HepG2 (cell line): ENCODE measurements at regions not wholly inside any gene's neighbourhood (a gene's known extent, or its start where the extent isn't known, plus 50 kb on each side); places are given as distances from the start of the nearest gene placed in this dataset.

Experiments used
- ATAC-seq: fragments of 200-7000 bp; cut with Tn5 transposase; 3 replicates; pipeline ENCODE4 v1.9.1; 2020; ENCODE audit warnings: mild to moderate bottlenecking, moderate library complexity
- BruUV-seq: library from RNA; stranded (reverse); fragments of 400-500 nt; replicated peaks from 2 replicates; lab custom pipeline; 2021; lab: Mats Ljungman, UMichigan
- CTCF ChIA-PET: fragments of 300-600 bp; formaldehyde crosslinking; extraction: SDS; loops from one replicate; lab custom pipeline; 2021; ENCODE audit warnings: low total read pairs, inconsistent platforms, low intra/inter-chr PET ratio; lab: Yijun Ruan, JAX
- POLR2A ChIA-PET: fragments of 350-600 bp; sonication (Branson Sonifier 250); formaldehyde crosslinking; loops from one replicate; lab custom pipeline; 2020; ENCODE audit warnings: antibody characterized with exemption, inconsistent platforms; lab: Yijun Ruan, JAX
- DNase-seq: peaks from one replicate; pipeline ENCODE4 v3.0.0-alpha.2; 2015; ENCODE audit warnings: low spot score
- FAIRE-seq: peaks from 3 replicates; lab custom pipeline; 2011; peaks lifted over from hg19 to GRCh38; lab: Jason Lieb, UNC
- H2AFZ ChIP-seq: one replicate; pipeline ENCODE4 v1.6.1; 2011; ENCODE audit warnings: low read length, inconsistent platforms
- H3K27ac ChIP-seq: fragments of 300-600 bp; 3 replicates; pipeline ENCODE4 v1.8.0; 2011; ENCODE audit warnings: mixed run types, mild to moderate bottlenecking, mixed read lengths, low read length, inconsistent platforms; ENCODE audit not compliant: insufficient read depth; ENCODE audit errors: extremely low read length
- H3K27me3 ChIP-seq, 2 experiments: fragments of 200-600 bp in 1 of 2; 2 replicates in 1 of 2; 3 replicates in 1 of 2; pipeline versions ENCODE4 v1.6.0 to v1.8.0; 2011; ENCODE audit warnings: low read length in 2 of 2, mild to moderate bottlenecking in 2 of 2, moderate library complexity in 2 of 2, inconsistent platforms in 1 of 2; ENCODE audit not compliant: insufficient read depth in 2 of 2, control insufficient read depth in 1 of 2
- H3K36me3 ChIP-seq, 2 experiments: fragments of 200-600 bp in 1 of 2; replicated peaks in 1 of 2; 2 replicates in 1 of 2; 3 replicates in 1 of 2; pipeline versions ENCODE4 v1.5.1 to v1.8.0; 2011; ENCODE audit warnings: low read length in 2 of 2, inconsistent platforms in 1 of 2; ENCODE audit not compliant: insufficient read depth in 2 of 2, control insufficient read depth in 1 of 2
- H3K4me1 ChIP-seq: 2 replicates; pipeline ENCODE4 v1.5.1; 2012; ENCODE audit warnings: low read length, inconsistent platforms; ENCODE audit not compliant: insufficient read depth
- H3K4me2 ChIP-seq: 2 replicates; pipeline ENCODE4 v1.6.0; 2011; ENCODE audit warnings: low read depth, low read length, inconsistent platforms
- H3K4me3 ChIP-seq, 3 experiments: fragments of 200-600 bp in 1 of 3; sonication (generic), shearing (Covaris generic) in 1 of 3; replicated peaks in 1 of 3; 2 replicates each; pipeline ENCODE4 v1.5.1; 2011 to 2016; ENCODE audit warnings: low read length in 3 of 3, inconsistent platforms in 2 of 3, low read depth in 2 of 3, mild to moderate bottlenecking in 2 of 3, control low read depth in 1 of 3, mixed read lengths in 1 of 3; ENCODE audit not compliant: insufficient read depth in 1 of 3
- H3K79me2 ChIP-seq: one replicate; pipeline ENCODE4 v1.6.1; 2011; ENCODE audit warnings: low read length, inconsistent platforms; ENCODE audit not compliant: insufficient read depth
- H3K9ac ChIP-seq: 2 replicates; pipeline ENCODE4 v1.6.0; 2011; ENCODE audit warnings: mild to moderate bottlenecking, low read depth, low read length, inconsistent platforms; ENCODE audit not compliant: insufficient read depth
- H3K9me3 ChIP-seq: 2 replicates; pipeline ENCODE4 v1.5.1; 2012; ENCODE audit warnings: mild to moderate bottlenecking, low read length
- H4K20me1 ChIP-seq: 2 replicates; pipeline ENCODE4 v1.6.0; 2011; ENCODE audit warnings: inconsistent platforms, mild to moderate bottlenecking, low read length, moderate library complexity; ENCODE audit not compliant: insufficient read depth
- RNF2 ChIP-seq: fragments of 450-650 bp; conservative IDR thresholded peaks from 2 replicates; pipeline ENCODE4 v1.6.1; 2016; ENCODE audit warnings: low read depth
- SP2 ChIP-seq: sonication (generic); formaldehyde crosslinking; IDR thresholded peaks from 2 replicates; pipeline ENCODE4 v1.5.1; 2020; ENCODE audit warnings: mild to moderate bottlenecking, missing genetic modification reagents
- TEAD2 ChIP-seq: sonication (generic); formaldehyde crosslinking; IDR thresholded peaks from 2 replicates; pipeline ENCODE4 v1.9.0; 2021; ENCODE audit warnings: missing genetic modification reagents
- WGBS: methylation state at CpG from one replicate; pipeline ENCODE4 v1.1.6; 2017; ENCODE audit warnings: low lambda C conversion rate; 5-methylcytosine and 5-hydroxymethylcytosine counted together
- in situ Hi-C: cut with HindIII; loops from 2 replicates; pipeline ENCODE4 v1.10.0; 2017; ENCODE audit warnings: low pct_unique_long_range_greater_than_20kb; ENCODE audit not compliant: extremely low pct_ligation_motif_present
- intact Hi-C: fragments of 100-400 bp; cut with micrococcal nuclease; formaldehyde crosslinking; loops from one replicate; pipeline ENCODE4 v1.10.0; 2022; ENCODE audit not compliant: unreplicated experiment
- TF ChIP-seq, protein P1 (sequence below): sonication (generic); formaldehyde crosslinking; conservative IDR thresholded peaks from 2 replicates; pipeline ENCODE4 v1.4.0; 2020; ENCODE audit warnings: missing genetic modification reagents
- TF ChIP-seq, protein P2 (sequence below): sonication (generic); formaldehyde crosslinking; IDR thresholded peaks from 2 replicates; pipeline ENCODE4 v1.5.0; 2020; ENCODE audit warnings: missing genetic modification reagents, mild to moderate bottlenecking, borderline replicate concordance
- TF ChIP-seq, protein P3 (sequence below): sonication (generic); formaldehyde crosslinking; IDR thresholded peaks from 2 replicates; pipeline ENCODE4 v1.9.0; 2021; ENCODE audit warnings: missing genetic modification reagents, borderline replicate concordance
- TF ChIP-seq, protein P4 (sequence below): sonication (generic); formaldehyde crosslinking; IDR thresholded peaks from 2 replicates; pipeline ENCODE4 v1.5.0; 2020; ENCODE audit warnings: mild to moderate bottlenecking, missing genetic modification reagents, borderline replicate concordance

DNA sequence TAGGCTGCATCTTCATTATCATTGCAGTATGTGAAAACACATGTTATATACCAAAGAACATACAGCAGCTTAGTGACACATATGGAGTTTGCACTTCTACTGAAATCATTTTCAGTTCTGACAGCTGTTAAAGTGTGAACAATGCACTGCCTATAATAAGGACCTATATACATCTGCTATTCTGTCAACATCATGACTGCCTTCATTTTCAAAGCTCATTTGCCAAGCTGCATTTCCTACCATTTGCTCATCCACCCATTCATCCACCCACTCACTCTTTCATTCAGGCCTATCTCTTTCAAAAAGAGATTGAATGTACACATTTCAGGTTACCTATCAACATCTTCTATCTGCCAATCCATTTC is 81.7 kb upstream of the STK17B start:
- no peak for ATAC-seq
- no peaks in the 10 kb centered on the region; a peak in 1 of 5 replicates for H3K27me3 ChIP-seq
- CTCF ChIA-PET: no interaction called here

DNA sequence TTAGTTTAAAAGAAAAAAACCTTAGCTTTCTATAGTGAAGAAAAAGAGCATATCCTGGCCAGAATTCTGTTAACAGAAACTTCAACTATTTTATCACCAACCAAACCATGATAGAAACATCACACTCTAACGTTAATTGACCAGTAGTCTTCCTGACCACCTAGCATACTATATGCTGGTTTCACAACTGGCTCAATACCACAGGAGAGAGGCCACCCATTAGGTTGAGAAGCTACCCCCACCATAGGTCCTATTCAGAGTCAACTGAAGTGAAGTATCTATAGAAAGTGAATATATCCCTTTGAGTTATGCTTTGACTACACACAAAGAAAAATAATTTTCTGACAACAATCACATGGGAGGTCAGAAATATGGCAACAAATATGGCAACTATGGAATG is 85.2 kb upstream of the STK17B start:
- no peak overlapping the region for H3K9ac ChIP-seq
- DNase-seq (no peak), FAIRE-seq (no peak), ATAC-seq (no peak)
- ChIA-PET POLR2A (no interaction called here), CTCF (no interaction called here)
- WGBS: 0% methylated on average over 1 of the region's 1 CpG
- H3K4me1 ChIP-seq: peaks cover 12% of the 10 kb centered on the region
- no peak overlapping the region for H3K4me3 ChIP-seq
- H3K4me2 ChIP-seq: no peak overlapping the region
- no peaks in the 10 kb centered on the region for H4K20me1 ChIP-seq
- no peaks in the 10 kb centered on the region; a peak in 1 of 5 replicates for H3K27me3 ChIP-seq
- in situ Hi-C loops (no loop called here), intact Hi-C loops (no loop called here)
- BruUV-seq: no TSS peak
- H3K27ac ChIP-seq: no peak overlapping the region
- H3K9me3 ChIP-seq: no peaks in the 10 kb centered on the region
- no peaks in the 10 kb centered on the region for H3K79me2 ChIP-seq
- H3K36me3 ChIP-seq: no peaks in the 10 kb centered on the region
- H2AFZ ChIP-seq: no peak overlapping the region
- TF ChIP-seq RNF2 (no peak), TEAD2 (CRISPR knock-in tag) (no peak)
- TF ChIP-seq, protein P1, sequence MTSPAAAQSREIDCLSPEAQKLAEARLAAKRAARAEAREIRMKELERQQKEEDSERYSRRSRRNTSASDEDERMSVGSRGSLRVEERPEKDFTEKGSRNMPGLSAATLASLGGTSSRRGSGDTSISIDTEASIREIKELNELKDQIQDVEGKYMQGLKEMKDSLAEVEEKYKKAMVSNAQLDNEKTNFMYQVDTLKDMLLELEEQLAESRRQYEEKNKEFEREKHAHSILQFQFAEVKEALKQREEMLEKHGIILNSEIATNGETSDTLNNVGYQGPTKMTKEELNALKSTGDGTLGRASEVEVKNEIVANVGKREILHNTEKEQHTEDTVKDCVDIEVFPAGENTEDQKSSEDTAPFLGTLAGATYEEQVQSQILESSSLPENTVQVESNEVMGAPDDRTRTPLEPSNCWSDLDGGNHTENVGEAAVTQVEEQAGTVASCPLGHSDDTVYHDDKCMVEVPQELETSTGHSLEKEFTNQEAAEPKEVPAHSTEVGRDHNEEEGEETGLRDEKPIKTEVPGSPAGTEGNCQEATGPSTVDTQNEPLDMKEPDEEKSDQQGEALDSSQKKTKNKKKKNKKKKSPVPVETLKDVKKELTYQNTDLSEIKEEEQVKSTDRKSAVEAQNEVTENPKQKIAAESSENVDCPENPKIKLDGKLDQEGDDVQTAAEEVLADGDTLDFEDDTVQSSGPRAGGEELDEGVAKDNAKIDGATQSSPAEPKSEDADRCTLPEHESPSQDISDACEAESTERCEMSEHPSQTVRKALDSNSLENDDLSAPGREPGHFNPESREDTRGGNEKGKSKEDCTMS (CRISPR knock-in tag): no peak
- TF ChIP-seq, protein P2, sequence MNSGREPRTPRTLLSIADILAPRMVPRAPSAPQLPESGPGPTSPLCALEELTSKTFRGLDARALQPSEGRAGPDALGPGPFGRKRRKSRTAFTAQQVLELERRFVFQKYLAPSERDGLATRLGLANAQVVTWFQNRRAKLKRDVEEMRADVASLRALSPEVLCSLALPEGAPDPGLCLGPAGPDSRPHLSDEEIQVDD (CRISPR knock-in tag): no peak
- TF ChIP-seq, protein P3, sequence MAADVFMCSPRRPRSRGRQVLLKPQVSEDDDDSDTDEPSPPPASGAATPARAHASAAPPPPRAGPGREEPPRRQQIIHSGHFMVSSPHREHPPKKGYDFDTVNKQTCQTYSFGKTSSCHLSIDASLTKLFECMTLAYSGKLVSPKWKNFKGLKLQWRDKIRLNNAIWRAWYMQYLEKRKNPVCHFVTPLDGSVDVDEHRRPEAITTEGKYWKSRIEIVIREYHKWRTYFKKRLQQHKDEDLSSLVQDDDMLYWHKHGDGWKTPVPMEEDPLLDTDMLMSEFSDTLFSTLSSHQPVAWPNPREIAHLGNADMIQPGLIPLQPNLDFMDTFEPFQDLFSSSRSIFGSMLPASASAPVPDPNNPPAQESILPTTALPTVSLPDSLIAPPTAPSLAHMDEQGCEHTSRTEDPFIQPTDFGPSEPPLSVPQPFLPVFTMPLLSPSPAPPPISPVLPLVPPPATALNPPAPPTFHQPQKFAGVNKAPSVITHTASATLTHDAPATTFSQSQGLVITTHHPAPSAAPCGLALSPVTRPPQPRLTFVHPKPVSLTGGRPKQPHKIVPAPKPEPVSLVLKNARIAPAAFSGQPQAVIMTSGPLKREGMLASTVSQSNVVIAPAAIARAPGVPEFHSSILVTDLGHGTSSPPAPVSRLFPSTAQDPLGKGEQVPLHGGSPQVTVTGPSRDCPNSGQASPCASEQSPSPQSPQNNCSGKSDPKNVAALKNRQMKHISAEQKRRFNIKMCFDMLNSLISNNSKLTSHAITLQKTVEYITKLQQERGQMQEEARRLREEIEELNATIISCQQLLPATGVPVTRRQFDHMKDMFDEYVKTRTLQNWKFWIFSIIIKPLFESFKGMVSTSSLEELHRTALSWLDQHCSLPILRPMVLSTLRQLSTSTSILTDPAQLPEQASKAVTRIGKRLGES (CRISPR knock-in tag): no peak

More for the DNA sequence above, 81.7 kb upstream of the STK17B start:
- H3K4me1 ChIP-seq: no peaks in the 10 kb centered on the region
- POLR2A ChIA-PET: no interaction called here
- intact Hi-C loops: no loop called here
- no peak overlapping the region for H3K4me2 ChIP-seq
- H3K4me3 ChIP-seq: no peak overlapping the region
- no peaks in the 10 kb centered on the region for H3K36me3 ChIP-seq
- in situ Hi-C loops: no loop called here
- TF ChIP-seq SP2 (CRISPR knock-in tag): no peak
- TF ChIP-seq, protein P4, sequence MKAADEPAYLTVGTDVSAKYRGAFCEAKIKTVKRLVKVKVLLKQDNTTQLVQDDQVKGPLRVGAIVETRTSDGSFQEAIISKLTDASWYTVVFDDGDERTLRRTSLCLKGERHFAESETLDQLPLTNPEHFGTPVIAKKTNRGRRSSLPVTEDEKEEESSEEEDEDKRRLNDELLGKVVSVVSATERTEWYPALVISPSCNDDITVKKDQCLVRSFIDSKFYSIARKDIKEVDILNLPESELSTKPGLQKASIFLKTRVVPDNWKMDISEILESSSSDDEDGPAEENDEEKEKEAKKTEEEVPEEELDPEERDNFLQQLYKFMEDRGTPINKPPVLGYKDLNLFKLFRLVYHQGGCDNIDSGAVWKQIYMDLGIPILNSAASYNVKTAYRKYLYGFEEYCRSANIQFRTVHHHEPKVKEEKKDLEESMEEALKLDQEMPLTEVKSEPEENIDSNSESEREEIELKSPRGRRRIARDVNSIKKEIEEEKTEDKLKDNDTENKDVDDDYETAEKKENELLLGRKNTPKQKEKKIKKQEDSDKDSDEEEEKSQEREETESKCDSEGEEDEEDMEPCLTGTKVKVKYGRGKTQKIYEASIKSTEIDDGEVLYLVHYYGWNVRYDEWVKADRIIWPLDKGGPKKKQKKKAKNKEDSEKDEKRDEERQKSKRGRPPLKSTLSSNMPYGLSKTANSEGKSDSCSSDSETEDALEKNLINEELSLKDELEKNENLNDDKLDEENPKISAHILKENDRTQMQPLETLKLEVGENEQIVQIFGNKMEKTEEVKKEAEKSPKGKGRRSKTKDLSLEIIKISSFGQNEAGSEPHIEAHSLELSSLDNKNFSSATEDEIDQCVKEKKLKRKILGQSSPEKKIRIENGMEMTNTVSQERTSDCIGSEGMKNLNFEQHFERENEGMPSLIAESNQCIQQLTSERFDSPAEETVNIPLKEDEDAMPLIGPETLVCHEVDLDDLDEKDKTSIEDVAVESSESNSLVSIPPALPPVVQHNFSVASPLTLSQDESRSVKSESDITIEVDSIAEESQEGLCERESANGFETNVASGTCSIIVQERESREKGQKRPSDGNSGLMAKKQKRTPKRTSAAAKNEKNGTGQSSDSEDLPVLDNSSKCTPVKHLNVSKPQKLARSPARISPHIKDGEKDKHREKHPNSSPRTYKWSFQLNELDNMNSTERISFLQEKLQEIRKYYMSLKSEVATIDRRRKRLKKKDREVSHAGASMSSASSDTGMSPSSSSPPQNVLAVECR (CRISPR knock-in tag): no peak
- TF ChIP-seq, all 625 proteins: peak for 0
- Histone ChIP-seq H3K27ac (no peak overlapping the region), H2AFZ (no peak overlapping the region), H3K9me3 (no peaks in the 10 kb centered on the region), H3K9ac (no peak overlapping the region), H3K79me2 (no peaks in the 10 kb centered on the region), H4K20me1 (no peaks in the 10 kb centered on the region)
- BruUV-seq: no TSS peak
- DNase-seq: no peak
- no peak for FAIRE-seq
